GM19397 (cell line): ENCODE measurements at regions not wholly inside any gene's neighbourhood (a gene's known extent, or its start where the extent isn't known, plus 50 kb on each side); places are given as distances from the start of the nearest gene placed in this dataset.

ENCODE experiments used
- ATAC-seq: cut with Tn5 transposase; IDR thresholded peaks from one replicate; pipeline ENCODE4 v1.9.1; 2021; ENCODE audit warnings: mild to moderate bottlenecking, moderate library complexity; ENCODE audit not compliant: unreplicated experiment

DNA sequence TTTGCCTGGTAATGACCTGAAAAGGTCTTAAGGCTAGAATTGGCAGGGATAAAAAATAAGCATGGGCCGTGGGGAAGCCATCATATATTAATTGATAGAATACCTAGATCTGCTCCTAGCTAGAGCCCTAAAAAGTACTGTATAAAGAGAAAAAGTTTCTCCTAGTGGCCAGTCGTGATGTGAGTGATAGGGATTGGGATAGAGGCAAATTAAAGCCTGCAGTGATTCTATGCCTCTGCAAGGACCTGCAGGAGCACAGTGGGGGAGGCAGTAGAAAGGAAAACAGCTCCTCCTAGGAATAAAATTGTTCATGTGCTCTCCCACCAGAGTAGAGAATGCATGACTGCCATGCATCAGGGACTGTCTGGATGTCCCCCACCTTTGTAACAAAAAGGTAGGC, 56.2 kb upstream of the FTMT start:
- no peak for ATAC-seq

DNA sequence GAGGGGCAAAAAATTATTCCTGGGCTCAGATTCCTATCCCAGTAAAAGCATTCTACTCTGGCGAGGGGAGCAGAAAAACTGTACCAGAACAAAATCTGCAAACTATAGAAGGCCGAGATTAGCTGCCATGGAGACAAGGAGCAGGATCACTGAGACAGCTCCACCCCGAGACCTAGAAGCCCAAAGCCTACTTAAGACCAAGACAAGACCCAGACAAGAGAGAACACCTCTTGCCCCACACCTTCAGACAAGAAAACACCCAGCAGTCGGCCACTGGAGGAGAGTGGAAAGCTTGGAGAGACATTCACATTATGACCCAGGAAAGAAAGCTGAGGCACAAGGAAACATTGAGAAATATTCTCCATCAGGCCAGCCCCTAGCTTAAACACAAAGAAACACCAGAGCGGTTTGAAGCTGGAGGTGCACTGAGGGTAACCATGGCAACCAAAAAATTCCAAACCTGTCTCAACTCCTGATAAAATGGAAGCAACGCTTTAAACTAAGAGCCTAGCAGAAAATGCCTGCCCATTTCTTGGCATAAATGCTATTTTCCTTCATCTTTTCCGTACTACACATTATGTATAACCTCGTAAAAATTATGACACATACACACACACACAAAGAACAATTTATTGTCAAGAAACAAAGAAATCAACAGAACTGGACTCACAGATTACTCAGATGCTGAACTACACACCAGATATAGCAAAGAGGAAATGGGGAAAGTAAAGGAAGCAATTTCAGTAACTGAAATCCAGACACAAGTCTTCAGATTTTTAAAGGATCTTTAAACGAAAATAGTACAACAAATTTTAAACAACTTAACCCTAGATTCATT, 53.8 kb upstream of the FTMT start:
- no peak for ATAC-seq
